ENCODE measurements at regions not wholly inside any gene's neighbourhood (a gene's known extent, or its start where the extent isn't known, plus 50 kb on each side); places are given as distances from the start of the nearest gene placed in this dataset.
"Not testable (repeated sequence)": the region's sequence is repeated elsewhere in the genome, so short reads cannot be mapped to it uniquely, and the experiment has no call there.

DNA sequence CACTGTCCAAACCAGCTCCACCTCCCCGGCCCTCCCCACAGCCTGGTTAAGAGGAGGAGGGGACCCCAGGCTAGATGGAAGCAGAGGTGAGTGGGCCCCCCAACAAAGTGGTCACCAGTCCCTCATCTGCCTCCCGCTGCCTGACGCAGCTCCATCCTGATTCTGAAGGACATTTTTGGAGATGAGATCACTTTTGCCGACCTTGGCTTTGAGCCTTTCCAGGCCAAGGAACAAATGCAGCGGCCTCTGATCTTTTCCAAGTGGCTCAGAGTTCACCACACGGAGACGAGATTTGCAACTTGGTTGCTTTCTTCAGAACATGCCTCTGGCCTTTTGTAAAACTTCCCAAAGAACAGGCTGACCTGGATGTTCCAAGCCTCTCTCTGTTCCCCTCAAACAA, 223.1 kb downstream of the NPHP4 start:
- H3K27me3 ChIP-seq (ENCODE audit: control insufficient read depth in 2 of 2, insufficient read depth in 2 of 2, low read length in 2 of 2), result no peaks in the 10 kb centered on the region
- no peak for DNase-seq

GRCh38 chr1:5768014-5768413, 224.2 kb downstream of the NPHP4 start:
- H3K4me3 ChIP-seq (replicated peaks in 1 of 3; ENCODE audit: low read depth in 2 of 3, low read length in 3 of 3), result no peak overlapping the region
- Mint-ChIP-seq H3K9me3 (peaks cover 8 to 20% (median 15%) of the 10 kb centered on the region in 7 donors), H3K4me3 (no peak overlapping the region), H3K36me3 (no peaks in the 10 kb centered on the region), H3K27ac (no peak overlapping the region), H3K4me1 (peaks cover 9% of the 10 kb centered on the region), H3K27me3 (ENCODE audit: low read depth in 3 of 3) (peaks cover 16 to 20% (median 19%) of the 10 kb centered on the region in 3 donors)
- no peak overlapping the region for H3K4me2 ChIP-seq (replicated peaks; ENCODE audit: extremely low read depth, low read length, poor library complexity, severe bottlenecking)
- H3K27ac ChIP-seq (ENCODE audit: low read depth in 1 of 2, low read length in 2 of 2), result no peak overlapping the region
- no peaks in the 10 kb centered on the region for H3K79me2 ChIP-seq (ENCODE audit: insufficient read depth, low read length)
- no peak overlapping the region for H2AFZ ChIP-seq (ENCODE audit: insufficient read depth, low read depth, low read length, poor library complexity, severe bottlenecking)
- H3K27me3 ChIP-seq (ENCODE audit: control insufficient read depth in 2 of 2, insufficient read depth in 2 of 2, low read length in 2 of 2), result no peaks in the 10 kb centered on the region
- no peaks in the 10 kb centered on the region for H3K36me3 ChIP-seq (replicated peaks in 1 of 2; ENCODE audit: control insufficient read depth in 1 of 2, insufficient read depth in 2 of 2, low read length in 2 of 2)
- H3K9ac ChIP-seq (ENCODE audit: insufficient read depth, low read length, poor library complexity, severe bottlenecking), result no peak overlapping the region
- 90% methylated on average over 10 of the region's 10 CpGs for WGBS (ENCODE audit: insufficient coverage)
- TF ChIP-seq, protein P1, sequence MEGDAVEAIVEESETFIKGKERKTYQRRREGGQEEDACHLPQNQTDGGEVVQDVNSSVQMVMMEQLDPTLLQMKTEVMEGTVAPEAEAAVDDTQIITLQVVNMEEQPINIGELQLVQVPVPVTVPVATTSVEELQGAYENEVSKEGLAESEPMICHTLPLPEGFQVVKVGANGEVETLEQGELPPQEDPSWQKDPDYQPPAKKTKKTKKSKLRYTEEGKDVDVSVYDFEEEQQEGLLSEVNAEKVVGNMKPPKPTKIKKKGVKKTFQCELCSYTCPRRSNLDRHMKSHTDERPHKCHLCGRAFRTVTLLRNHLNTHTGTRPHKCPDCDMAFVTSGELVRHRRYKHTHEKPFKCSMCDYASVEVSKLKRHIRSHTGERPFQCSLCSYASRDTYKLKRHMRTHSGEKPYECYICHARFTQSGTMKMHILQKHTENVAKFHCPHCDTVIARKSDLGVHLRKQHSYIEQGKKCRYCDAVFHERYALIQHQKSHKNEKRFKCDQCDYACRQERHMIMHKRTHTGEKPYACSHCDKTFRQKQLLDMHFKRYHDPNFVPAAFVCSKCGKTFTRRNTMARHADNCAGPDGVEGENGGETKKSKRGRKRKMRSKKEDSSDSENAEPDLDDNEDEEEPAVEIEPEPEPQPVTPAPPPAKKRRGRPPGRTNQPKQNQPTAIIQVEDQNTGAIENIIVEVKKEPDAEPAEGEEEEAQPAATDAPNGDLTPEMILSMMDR (IDR thresholded peaks at IDR 0.05), result no peak
- intact Hi-C loops (cut with micrococcal nuclease), result no loop called here
- peaks cover 3 to 10% of the 10 kb centered on the region in 2 donors for H3K4me1 ChIP-seq (ENCODE audit: control insufficient read depth in 1 of 2, insufficient read depth in 2 of 2, low read length in 2 of 2)
- no peaks in the 10 kb centered on the region for H4K20me1 ChIP-seq (ENCODE audit: insufficient read depth, low read length)
- peaks cover 10 to 16% of the 10 kb centered on the region in 2 donors for H3K9me3 ChIP-seq (replicated peaks in 1 of 2; ENCODE audit: control insufficient read depth in 1 of 2, insufficient read depth in 1 of 2, low read length in 2 of 2)
- DNase-seq, result no peak

More for the DNA sequence above, 223.1 kb downstream of the NPHP4 start:
- no peaks in the 10 kb centered on the region for H4K20me1 ChIP-seq (ENCODE audit: insufficient read depth, low read length)
- no peak overlapping the region for H3K4me2 ChIP-seq (replicated peaks; ENCODE audit: extremely low read depth, low read length, poor library complexity, severe bottlenecking)
- TF ChIP-seq, protein P1 (IDR thresholded peaks at IDR 0.05), result no peak
- Mint-ChIP-seq H3K4me1 (peaks cover 9% of the 10 kb centered on the region), H3K4me3 (no peak overlapping the region), H3K36me3 (no peaks in the 10 kb centered on the region), H3K9me3 (peaks cover 0 to 9% (median 7%) of the 10 kb centered on the region in 7 donors), H3K27ac (no peak overlapping the region), H3K27me3 (ENCODE audit: low read depth in 3 of 3) (peaks cover 15 to 19% (median 16%) of the 10 kb centered on the region in 3 donors)
- WGBS (ENCODE audit: insufficient coverage), result 96% methylated on average over 6 of the region's 7 CpGs
- H3K36me3 ChIP-seq (replicated peaks in 1 of 2; ENCODE audit: control insufficient read depth in 1 of 2, insufficient read depth in 2 of 2, low read length in 2 of 2), result no peaks in the 10 kb centered on the region
- no peak overlapping the region for H3K4me3 ChIP-seq (replicated peaks in 1 of 3; ENCODE audit: low read depth in 2 of 3, low read length in 3 of 3)
- no peak overlapping the region for H3K9ac ChIP-seq (ENCODE audit: insufficient read depth, low read length, poor library complexity, severe bottlenecking)
- peaks cover 0 to 5% of the 10 kb centered on the region in 2 donors for H3K9me3 ChIP-seq (replicated peaks in 1 of 2; ENCODE audit: control insufficient read depth in 1 of 2, insufficient read depth in 1 of 2, low read length in 2 of 2)
- no peaks in the 10 kb centered on the region for H3K79me2 ChIP-seq (ENCODE audit: insufficient read depth, low read length)
- no peak overlapping the region for H3K27ac ChIP-seq (ENCODE audit: low read depth in 1 of 2, low read length in 2 of 2)
- intact Hi-C loops (cut with micrococcal nuclease), result no loop called here
- H3K4me1 ChIP-seq (ENCODE audit: control insufficient read depth in 1 of 2, insufficient read depth in 2 of 2, low read length in 2 of 2), result peaks cover 3 to 10% of the 10 kb centered on the region in 2 donors
- H2AFZ ChIP-seq (ENCODE audit: insufficient read depth, low read depth, low read length, poor library complexity, severe bottlenecking), result no peak overlapping the region

DNA sequence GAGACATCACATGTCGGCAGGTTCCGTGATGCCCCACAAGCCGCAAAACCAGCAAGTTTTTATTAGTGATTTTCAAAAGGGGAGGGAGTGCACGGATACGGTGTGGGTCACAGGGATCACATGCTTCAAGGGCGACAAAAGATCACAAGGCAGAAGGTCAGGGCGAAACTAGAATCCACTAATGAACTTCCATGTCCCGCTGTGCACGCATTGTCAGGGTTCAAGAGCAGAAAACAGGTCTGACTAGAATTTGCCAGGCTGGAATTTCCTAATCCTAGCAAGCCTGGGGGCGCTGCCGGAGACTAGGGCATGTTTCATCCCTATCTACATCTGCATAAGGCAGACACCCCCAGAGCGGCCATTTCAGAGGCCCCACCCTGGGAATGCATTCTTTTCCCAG, 225.2 kb downstream of the NPHP4 start:
- peaks cover 3 to 10% of the 10 kb centered on the region in 2 donors for H3K4me1 ChIP-seq (ENCODE audit: control insufficient read depth in 1 of 2, insufficient read depth in 2 of 2, low read length in 2 of 2)
- H3K79me2 ChIP-seq (ENCODE audit: insufficient read depth, low read length); H3K9ac ChIP-seq (ENCODE audit: insufficient read depth, low read length, poor library complexity, severe bottlenecking); H3K4me2 ChIP-seq (replicated peaks; ENCODE audit: extremely low read depth, low read length, poor library complexity, severe bottlenecking); H3K36me3 Mint-ChIP-seq; H4K20me1 ChIP-seq (ENCODE audit: insufficient read depth, low read length); H3K27me3 ChIP-seq (ENCODE audit: control insufficient read depth in 2 of 2, insufficient read depth in 2 of 2, low read length in 2 of 2); H2AFZ ChIP-seq (ENCODE audit: insufficient read depth, low read depth, low read length, poor library complexity, severe bottlenecking); intact Hi-C loops (cut with micrococcal nuclease); H3K27ac Mint-ChIP-seq; H3K36me3 ChIP-seq (replicated peaks in 1 of 2; ENCODE audit: control insufficient read depth in 1 of 2, insufficient read depth in 2 of 2, low read length in 2 of 2); H3K4me3 Mint-ChIP-seq; H3K4me1 Mint-ChIP-seq; DNase-seq; H3K4me3 ChIP-seq (replicated peaks in 1 of 3; ENCODE audit: low read depth in 2 of 3, low read length in 3 of 3); H3K27ac ChIP-seq (ENCODE audit: low read depth in 1 of 2, low read length in 2 of 2): not testable (repeated sequence)
- peaks cover 8 to 23% (median 17%) of the 10 kb centered on the region in 7 donors for H3K9me3 Mint-ChIP-seq
- peaks cover 11 to 20% of the 10 kb centered on the region in 2 donors for H3K9me3 ChIP-seq (replicated peaks in 1 of 2; ENCODE audit: control insufficient read depth in 1 of 2, insufficient read depth in 1 of 2, low read length in 2 of 2)
- peaks cover 13 to 20% (median 19%) of the 10 kb centered on the region in 3 donors for H3K27me3 Mint-ChIP-seq (ENCODE audit: low read depth in 3 of 3)
- 84% methylated on average over 10 of the region's 12 CpGs for WGBS (ENCODE audit: insufficient coverage)
